Stimulated activated CD8-positive, alpha-beta memory T cell treated with anti-CD3 and anti-CD28 coated beads, Interleukin-12 subunit alpha, Interleukin-12 subunit beta, amount 100 ng/mL, for 1 hour (primary cell): ENCODE measurements at regions not wholly inside any gene's neighbourhood (a gene's known extent, or its start where the extent isn't known, plus 50 kb on each side); places are given as distances from the start of the nearest gene placed in this dataset.
"Not testable (repeated sequence)": the region's sequence is repeated elsewhere in the genome, so short reads cannot be mapped to it uniquely, and the experiment has no call there.

ENCODE experiments used
- DNase-seq: peaks from one replicate; pipeline ENCODE4 v3.0.0-alpha.2; 2020; ENCODE audit warnings: low read depth

DNA sequence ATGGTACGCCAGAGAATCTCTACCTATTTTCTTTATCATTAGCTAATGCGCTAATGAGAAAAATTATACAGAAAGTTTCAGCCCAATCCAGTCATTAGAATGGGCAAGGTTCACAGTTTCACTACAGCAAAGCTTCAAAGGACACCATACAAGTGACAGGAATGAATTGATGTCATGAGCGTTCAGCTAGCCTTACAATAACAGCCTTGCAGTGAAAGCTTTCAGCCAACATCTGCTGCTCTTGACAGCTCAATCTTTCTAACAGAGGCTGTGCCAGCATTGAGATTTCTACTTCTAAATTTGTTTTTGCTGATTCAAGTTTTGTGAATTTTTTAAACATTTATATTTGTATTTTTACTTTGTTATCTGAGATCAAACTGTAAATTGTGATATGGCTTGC is 302.4 kb upstream of the FAM174A start:
- DNase-seq, result no peak

DNA sequence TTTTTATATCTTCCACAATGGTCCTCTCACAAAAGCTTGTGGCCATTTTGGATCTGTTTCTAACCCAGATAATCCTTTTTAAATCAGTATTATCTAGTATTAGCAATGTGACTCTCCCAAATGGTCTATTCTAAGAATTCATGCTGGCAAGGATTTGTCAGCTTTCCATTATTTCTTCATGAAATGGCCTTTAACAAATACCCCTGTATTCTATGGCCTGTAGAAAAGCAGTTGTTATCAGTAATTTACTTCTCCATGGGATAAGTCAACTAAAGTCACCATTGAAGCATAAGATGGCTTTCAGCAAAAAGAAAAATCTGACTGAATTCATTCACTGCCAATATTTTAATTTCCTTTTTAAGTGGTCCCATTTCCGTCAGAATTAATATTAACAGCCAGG is 346.4 kb upstream of the FAM174A start:
- no peak for DNase-seq

DNA sequence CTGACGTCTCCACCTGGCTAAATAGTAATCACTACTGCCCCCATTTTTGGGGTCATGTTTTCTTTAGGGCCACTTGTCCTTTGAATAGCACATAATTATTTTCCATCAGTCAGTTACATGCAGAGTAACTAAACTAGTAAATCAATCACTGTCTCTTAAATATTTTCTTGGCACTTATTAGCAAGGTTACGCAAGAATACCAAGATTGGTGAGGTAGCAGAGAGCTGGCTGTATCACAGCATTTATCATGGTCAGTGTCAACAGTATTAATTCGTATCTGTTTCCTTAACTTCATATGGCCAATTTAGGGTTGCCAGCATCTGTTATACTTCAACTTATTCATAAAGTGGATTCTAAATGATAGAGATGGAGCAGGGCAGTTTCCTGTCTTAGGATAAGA is 346.8 kb upstream of the FAM174A start:
- no peak for DNase-seq

DNA sequence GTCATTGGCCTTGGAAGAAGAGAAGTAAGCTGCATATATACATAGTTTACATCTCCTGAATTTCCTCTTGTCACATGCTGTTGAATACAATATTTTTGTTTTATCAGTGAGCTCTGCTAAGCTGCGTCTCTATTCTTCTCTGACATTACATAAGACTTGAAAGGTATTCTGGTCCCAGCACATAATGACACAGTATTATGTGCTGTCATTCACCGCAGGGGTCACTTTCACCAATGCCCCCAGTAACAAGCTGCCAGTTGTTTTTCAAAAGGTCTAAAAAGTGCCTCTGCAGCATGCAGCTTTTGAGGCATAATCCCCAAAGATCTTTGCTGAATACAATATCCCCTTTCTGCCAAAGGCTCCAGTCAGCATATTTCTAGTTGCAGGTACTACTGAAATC is 349.0 kb upstream of the FAM174A start:
- no peak for DNase-seq

DNA sequence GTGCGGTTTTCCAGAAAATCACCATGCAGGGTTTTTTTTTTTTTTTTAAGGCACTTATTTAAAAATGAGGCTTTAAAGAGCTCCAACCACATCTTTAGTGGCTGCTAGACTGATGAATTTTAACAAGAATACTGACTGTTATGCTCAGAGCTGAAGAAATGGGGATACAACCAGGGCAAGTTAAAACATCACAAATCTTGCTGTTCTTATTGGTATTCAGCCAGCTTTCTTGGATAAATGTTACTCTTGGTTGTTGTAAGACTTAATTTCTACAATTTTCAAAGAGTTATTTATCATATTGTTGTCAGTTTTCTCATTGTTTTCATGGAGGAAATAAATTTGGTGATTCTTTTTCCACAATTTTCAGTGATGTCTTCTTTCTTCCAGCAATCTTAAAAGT is 352.8 kb upstream of the FAM174A start:
- DNase-seq, result no peak

DNA sequence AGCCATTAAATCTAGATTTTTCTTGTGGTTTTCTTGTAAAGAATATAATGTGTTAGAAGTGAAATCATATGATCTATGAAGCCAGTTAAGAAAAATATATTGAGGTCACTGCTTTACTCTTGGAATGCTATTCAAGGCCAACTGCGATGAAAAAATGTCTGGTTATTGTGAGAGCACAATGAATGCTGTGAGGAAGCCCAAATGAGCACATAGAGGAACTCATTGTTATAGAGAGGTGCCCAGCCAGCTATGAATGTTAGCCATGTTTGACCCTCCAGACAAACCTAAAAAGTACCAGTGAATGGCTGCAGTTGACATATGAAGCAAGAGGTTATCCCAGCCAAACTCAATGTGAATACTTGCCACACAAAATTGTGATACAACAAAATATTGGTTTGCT is 359.8 kb upstream of the FAM174A start:
- DNase-seq, result no peak

DNA sequence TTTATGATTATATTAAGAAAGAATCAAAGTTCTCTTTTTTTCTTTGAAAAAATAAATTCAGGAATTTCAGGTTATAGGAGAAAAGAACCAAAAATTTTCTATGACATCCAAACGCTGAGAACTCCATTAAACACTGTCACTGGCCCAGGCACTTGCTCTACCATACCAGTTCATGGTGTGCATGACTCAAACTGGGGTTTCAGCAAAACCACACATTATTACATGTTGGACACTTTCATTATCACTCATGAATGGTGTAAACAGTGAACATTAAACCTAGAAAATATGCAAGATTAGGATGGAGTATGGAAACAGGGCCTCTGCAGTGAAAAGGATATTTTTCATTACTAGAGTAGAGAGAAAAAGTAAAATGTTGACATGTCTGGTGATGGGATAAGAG is 369.9 kb upstream of the FAM174A start:
- no peak for DNase-seq

DNA sequence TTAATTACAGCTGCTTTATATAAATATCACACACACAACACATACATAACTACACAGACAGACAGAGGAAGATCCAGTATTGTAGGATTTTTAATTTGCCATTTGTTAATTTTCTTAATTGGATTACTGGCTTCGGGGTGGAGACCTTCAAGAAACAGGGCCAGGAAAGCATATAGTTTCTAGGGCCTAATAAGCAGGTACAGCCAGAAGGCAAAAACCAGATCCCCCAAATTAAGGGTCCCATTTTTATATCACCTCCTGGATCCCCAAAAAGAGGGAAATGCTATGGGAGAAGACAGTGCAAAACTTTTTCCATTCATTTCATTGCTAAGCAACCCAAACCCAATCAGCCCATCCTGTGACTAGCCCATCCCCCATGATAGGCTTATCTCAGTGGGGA is 373.3 kb upstream of the FAM174A start:
- DNase-seq, result no peak

DNA sequence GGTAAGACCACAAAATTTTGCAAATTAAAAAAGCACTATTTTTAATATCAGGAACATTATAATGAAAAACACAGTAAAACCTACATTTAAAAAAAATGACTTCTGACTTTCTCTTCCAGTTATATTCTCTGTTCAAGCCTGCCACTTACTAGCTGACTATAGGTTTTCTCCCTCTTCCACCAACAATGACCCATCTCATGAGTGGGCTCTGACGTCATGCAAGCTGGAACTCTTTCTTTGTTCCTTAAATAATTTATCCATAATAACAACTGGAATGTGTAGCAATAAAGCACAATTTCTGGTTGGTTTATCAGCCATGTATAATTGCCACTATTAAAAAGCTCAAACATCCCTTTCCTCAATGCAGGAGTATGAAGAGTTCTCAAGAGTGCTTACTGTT is 378.1 kb upstream of the FAM174A start:
- DNase-seq, result no peak

DNA sequence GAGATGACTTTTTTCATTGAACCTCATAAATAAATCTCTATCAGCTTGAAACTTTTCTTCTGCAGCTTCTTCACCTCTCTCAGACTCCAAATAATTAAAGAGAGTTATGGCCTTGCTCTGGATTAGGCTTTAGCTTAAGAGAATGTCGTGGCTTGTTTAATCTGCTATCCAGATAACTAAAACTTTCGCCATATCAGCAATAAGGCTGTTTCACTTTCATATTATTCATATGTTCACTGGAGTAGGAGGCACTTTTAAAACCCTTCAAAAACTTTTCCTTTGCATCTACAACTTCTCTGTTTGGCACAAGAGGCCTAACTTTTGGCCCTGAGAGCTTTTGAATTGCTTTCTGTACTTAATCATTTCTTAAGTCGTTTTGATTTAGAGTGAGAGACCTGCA is 386.9 kb upstream of the FAM174A start:
- DNase-seq, result no peak

DNA sequence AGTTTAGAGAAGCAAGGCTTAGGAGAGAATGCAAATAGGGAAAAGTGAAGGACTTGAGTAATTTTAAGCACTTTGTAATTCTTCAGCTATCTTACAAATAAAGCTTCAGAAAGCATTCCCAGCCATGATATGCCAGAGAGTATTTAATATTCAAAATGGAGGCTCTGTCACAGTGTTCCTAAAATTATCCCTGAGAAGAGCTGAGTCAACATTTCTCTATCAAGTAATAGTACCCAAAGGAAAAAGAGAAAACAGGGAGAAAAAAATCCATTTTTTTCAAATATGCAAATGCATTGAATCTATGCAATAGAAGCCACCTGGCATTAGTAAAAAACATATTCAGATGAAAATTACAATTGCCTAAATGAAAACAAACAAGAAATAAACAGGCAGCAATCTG is 392.6 kb upstream of the FAM174A start:
- DNase-seq, result no peak

DNA sequence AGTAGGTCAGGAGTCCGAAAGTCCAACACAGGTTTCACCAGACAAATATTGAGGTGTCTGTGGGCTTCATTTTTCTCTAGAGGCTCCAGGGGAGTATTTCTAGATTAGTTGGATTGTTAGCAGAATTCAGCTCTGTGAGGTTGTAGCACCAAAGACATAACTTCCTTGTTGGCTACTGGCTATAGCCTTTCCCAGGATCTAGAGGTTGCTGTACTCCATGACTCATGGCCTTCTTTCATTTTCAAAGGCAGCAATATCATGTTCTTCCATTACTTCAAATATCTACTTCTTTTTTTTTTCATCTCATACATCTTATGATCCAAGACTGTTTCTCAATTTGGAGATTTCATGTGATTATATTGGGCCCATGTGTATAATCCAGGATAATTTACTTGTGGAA is 404.0 kb upstream of the FAM174A start:
- no peak for DNase-seq

DNA sequence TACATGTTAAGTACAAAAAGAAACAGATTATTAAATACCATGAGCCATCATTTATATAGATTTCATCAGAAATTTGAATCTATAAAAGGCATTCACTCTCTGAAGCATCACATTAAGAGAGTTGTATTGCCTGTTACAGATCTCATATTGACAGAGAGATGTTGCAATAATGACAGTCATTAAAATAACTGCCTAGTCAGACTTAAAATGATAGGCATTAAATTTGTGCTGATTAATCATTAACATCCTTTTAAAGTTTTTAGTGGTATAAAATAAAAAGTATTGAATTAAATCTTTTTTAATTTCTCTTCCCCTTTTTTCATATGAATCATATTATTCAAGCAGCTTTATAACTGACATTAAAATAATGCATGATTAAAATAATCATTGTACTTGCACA is 404.9 kb upstream of the FAM174A start:
- no peak for DNase-seq

DNA sequence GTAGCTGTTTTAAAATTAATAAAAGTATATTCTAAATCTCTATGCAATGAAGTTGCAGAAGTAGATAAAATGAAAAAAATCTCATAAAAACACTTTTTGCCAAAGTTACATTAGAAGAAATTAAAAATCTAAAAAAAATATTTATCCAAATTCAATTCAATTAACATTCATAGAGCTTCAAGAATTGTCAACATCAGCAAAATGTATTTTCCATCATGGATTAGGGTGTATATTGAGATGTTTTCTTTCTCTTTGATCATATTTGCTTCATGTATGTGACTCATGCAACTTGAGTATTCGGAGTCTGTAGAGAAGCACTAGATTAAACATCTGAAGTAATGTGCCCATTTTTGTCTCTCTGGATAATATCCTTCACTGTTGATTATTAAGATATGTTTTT is 415.3 kb upstream of the FAM174A start:
- no peak for DNase-seq

DNA sequence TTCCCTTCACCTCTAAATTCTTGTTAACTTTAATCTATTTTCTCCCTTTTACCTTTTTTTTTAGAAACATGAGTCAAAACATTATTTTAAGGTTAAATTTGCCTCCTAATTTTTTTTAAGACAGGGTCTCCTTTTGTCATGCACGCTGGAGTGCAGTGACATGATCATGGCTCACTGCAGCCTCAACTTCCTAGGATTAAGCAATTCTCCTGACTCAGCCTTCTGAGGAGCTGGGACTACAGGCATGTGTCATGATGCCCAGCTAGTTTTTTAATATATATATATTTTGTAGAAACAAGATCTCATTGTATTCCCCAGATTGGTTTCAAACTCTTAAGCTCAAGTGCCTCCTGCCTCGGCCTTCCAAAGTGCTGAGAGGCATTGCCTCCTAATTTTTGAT is 424.7 kb upstream of the FAM174A start:
- DNase-seq, result no peak

DNA sequence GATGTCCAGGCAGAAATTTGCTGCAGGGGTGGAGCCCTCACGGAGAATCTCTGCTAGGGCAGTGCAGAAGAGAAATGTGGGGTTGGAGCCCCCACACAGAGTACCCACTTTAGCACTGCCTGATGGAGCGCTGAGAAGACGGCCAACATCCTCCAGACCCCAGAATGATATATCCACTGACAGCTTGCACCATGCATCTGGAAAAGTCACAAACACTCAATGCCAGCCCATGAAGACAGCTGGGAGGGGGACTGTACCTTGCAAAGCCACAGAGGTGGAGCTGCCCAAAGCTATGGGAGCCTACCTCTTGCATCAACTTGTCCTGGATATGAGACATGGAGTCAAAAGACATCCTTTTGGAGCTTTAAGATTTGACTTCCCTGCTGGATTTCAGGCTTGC is 426.3 kb upstream of the FAM174A start:
- DNase-seq, result no peak

DNA sequence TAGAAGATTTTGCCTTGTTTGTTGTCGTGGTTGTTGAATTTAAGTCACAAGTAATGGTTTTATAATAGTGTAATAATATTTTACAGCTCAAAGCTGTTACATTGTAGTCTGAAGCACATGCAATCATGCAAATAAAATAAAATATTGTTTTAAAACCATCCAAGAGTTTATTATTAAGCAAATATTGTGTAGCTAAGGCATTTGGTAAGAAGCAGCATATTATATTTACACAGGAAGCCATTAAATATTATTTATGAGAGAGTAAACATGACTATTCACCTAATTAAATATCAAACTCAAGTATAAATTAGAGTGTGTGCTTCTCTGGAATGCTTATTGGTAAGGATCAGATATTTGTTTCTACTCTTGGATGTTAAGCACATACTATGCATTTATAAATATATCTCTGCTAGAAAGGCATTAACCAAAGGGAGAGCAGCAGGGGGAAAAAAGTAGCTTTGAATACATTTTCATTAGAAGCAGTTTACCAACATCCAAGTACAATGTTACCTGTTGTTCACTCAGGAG is 431.5 kb upstream of the FAM174A start:
- DNase-seq, result not testable (repeated sequence)

DNA sequence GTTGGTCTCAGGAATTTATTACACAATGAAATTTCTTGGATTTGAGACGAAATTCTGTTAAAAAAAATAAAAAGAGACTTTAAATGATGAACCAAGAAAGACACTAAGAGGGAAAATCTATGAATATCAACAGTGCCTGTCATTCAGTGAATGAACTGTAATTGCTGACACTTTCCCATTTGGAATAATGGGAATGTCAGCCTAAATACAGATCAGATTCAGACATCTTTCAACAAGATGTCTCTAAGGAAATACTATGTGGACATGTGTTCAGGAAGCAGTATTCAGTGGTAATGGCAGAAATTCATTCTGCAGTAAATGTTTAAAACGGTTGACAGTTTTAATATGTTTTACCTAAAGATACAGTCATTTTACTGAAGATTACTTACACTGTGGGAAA is 433.7 kb upstream of the FAM174A start:
- DNase-seq, result not testable (repeated sequence)

DNA sequence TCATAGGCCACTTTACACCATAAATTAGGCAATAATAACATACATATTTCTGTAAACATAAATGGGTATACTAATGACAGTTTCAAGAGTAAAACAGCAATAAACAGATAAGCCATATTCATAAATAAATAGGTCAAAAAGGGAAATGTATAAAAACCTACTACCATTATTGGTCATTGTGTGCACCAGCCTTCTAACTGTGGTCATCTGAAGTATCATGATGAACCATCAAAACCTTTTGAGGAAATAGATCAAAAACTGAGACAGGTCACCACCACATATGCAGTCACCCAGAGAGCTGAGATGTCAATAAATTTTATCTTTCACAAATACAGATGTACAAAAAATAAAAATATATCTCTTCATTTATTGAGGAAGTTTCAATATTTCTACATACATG is 438.8 kb upstream of the FAM174A start:
- DNase-seq, result not testable (repeated sequence)

DNA sequence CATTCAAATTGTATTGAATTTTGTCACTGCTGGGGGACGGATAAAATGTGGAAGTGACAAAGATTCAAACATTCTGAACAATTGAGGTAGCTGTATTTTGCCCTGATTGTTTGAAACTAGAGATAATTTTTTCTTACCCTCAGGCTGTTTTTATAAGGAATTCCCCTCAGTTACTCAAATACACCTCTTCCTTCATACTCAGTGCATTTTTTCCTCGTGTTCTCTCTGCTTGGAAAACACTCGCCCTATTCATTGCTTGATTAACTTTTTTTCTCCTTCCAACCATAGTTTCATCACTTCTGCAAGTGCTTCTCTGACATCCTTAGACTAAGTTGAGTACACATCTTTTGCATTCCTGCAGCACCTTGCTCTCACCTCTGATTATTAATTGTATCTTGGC is 454.5 kb upstream of the FAM174A start:
- not testable (repeated sequence) for DNase-seq

DNA sequence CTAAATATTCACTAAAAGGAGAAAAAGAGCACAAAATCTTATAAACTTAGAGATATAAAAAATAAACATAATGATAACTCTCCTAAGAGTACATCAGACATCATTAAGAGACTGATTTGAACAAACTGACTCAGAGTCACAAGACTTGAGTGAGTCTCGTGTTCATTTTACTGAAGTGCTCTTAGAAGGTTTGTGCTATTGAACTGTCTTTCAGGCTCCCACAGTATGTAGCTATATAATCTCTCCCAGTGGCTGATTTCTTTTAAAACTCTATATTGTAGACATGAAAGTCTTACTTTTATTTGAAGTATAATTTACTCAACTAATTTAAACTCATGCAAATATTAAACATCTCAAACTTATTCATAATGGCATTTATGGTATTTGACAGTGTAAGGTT is 456.0 kb upstream of the FAM174A start:
- DNase-seq, result not testable (repeated sequence)

DNA sequence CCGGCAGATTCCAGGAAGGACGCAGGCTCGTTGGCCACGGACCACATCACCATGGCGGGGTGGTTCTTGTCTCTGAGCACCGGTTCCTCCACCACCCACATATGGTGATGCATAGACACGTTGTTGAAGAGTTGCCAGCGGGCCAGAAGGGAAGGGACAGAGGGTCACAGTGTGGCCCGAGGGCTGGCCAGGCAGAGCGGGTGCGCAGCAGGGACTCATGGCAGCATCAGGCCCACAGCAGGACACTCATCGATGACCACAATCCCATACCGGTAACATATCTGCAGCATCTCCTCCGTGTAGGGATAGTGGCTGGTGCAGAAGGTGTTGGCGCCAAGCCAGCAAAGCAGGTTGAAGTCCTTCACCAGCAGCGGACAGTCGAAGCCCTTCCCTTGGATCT is 469.2 kb upstream of the FAM174A start:
- DNase-seq, result not testable (repeated sequence)

DNA sequence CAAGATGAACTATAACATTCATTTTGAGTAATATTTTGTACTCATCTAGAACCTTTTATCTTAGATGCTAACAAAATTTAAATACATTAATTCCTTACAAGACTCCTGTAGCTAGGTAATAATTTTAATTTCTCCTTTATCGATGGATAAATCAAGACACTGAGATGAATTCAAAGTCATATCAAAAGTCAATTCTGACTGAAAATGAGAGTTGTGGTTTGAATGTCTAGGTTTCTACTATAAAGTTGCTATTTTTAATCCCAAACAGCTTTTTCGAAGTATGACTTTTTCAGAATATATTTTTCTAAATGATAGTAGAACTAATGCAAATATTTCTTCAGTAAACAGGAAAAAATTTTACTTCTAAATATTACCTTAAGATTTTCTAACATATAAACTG is 491.7 kb upstream of the FAM174A start:
- DNase-seq, result no peak

DNA sequence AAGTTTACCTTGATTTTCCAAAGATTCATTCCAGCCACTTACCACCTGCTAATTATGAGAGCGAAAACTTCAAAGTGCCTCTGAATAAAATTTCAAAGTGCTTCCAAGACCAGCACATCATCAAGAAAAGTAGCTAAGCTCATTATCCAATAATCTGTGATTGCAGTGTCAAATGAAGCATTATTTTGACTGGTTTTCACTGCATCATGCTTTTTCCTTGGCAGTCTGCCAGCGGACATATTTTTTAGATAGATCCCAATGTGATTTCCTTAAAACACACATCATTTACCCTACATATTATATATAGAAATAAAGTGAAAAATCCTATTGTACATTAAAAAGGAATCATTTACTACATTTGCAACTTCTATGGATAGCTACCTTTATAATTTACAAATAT is 508.6 kb upstream of the FAM174A start:
- DNase-seq, result no peak

DNA sequence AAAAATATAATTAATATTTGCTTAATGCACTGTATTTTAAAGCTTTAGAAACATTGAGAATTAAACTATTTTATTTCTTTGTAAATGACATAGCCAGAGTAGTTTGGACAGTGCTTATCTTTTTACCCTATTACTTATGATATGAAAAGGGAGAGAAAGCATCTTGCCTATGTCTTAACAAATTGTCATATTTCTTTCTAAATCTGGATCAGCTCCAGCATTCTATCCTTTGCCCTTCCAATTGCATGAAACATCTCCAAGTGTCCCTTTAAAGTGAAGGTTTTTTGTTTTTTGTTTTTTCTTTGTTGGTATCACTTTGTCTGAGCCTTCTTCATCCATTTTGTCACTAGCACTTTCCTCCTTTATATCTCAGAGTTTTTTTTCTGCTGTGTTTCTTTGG is 511.6 kb upstream of the FAM174A start:
- no peak for DNase-seq
